GM18868 (cell line): ENCODE measurements at regions not wholly inside any gene's neighbourhood (a gene's known extent, or its start where the extent isn't known, plus 50 kb on each side); places are given as distances from the start of the nearest gene placed in this dataset.

ENCODE experiments used
- ATAC-seq: cut with Tn5 transposase; IDR thresholded peaks from one replicate; pipeline ENCODE4 v1.9.1; 2021; ENCODE audit warnings: mild to moderate bottlenecking, moderate library complexity; ENCODE audit not compliant: unreplicated experiment

- no peak for ATAC-seq
Observed at GRCh38 chr9:13429301-13430190, 150.1 kb upstream of the MPDZ start.

GRCh38 chr9:13428766-13429165 is 149.3 kb upstream of the MPDZ start:
- no peak for ATAC-seq

GRCh38 chr9:13427587-13427986 is 148.1 kb upstream of the MPDZ start:
- ATAC-seq, result peak; percentile 46

- ATAC-seq, result no peak
Observed at GRCh38 chr9:13426606-13427005, 147.1 kb upstream of the MPDZ start.

DNA sequence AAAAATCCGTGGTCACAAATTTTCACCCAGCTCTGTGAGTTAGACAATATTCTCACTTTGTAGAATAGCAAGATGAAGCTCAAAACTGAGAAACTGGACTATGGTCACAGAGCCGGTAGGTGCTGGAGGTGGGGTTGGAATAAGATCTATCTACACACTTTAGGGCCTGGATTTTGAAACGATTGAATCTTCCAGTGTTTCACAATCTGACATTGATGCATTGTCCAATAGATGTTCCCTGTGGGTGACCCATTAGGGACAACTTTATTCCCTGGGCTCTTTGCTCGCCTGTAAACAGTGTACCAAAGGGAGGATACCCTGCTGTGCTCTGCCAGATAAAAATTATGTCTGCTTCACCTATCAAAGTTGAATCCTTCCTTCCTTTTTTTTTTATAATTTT is 145.4 kb upstream of the MPDZ start:
- ATAC-seq, result no peak

- ATAC-seq, result no peak
Observed at GRCh38 chr9:13424204-13424603, 144.7 kb upstream of the MPDZ start.

DNA sequence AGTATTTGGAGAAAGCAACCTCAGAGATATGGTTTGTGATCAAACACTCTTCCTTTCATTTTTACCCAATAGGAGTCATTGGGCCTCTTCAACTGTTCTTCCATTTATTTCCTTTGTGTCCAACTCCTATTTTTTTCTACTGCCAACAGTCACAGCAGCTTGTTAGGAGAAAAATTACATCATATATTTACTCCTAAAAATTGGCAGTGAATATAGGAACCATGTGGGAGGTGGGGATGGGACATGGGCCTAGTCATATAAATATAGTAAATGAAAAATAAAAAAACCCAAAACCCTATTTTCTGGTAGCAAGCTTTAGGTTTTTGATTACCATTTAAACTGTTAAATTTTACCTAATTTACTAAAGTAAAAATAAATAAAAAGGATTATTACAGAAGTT is 134.9 kb upstream of the MPDZ start:
- no peak for ATAC-seq

- ATAC-seq, result no peak
Observed at GRCh38 chr9:13412331-13412730, 132.8 kb upstream of the MPDZ start.

- no peak for ATAC-seq
Observed at GRCh38 chr9:13411791-13412190, 132.3 kb upstream of the MPDZ start.

DNA sequence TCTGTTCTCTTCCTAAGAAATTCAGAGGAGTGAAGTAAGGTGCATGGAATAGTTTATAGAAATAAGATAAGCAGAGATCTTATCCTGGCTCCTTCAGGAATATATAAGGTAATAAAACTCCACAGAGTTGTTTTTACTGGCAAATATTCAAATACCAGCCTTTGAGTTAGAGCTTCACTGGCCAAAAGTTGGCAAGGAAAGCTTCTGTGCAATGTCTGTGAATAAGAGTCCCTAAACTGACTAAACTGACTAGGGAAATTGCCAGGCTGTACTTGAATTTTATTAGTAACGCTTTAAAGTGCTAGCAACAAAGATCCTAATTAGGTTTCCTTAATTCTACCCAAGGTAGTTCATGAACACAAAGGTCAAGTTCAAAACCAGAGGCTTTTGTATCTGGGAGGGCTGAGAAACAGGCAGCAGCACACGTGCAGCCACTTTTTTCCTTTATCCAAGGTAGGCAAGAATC is 131.1 kb upstream of the MPDZ start:
- ATAC-seq, result no peak

DNA sequence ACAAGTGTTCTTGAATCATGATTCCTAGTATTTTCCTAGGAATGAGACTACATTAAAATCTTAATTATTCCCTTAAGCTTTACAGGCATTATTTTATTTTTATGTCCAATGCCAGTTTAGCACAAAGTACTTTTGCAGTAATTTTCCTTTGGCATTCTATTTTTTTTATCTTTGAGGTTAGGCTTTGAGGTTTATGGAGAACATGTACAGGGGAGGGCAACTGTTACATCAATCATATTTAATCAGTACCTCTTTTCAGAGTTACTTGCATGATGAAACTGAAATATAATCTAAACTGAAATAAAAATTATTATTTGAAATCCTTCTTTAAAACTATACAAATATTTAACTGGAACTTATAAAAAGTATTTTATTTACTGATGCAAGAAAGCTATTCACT is 118.2 kb upstream of the MPDZ start:
- no peak for ATAC-seq

DNA sequence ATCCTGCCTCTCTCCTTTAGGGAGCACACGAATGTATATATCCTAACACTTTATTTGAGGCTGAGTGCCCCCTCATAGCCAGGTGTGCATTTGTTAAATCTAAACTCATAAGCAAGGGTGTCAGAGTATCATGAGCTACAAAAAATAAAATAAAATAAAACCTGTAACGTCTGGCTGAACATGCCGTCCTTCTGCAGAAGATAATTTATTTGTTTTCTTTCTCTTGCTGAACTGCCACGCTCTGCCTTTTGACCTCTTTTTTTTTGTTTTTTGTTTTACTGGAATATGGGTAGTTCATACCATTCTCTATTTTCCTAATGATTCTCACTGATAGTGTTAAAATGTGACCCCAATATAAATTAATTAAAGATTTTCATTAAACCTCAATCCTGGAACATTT is 117.7 kb upstream of the MPDZ start:
- no peak for ATAC-seq

- no peak for ATAC-seq
Observed at GRCh38 chr9:13396418-13396817, 116.9 kb upstream of the MPDZ start.

- ATAC-seq, result no peak
Observed at GRCh38 chr9:13395156-13395555, 115.7 kb upstream of the MPDZ start.

GRCh38 chr9:13388157-13388556 is 108.7 kb upstream of the MPDZ start:
- no peak for ATAC-seq

- no peak for ATAC-seq
Observed at GRCh38 chr9:13387734-13388067, 108.2 kb upstream of the MPDZ start.

GRCh38 chr9:13386935-13387733 is 107.6 kb upstream of the MPDZ start:
- ATAC-seq, result no peak

- ATAC-seq, result no peak
Observed at GRCh38 chr9:13386316-13386715, 106.8 kb upstream of the MPDZ start.

- ATAC-seq, result no peak
Observed at GRCh38 chr9:13383855-13384254, 104.4 kb upstream of the MPDZ start.

GRCh38 chr9:13383216-13383615 is 103.7 kb upstream of the MPDZ start:
- ATAC-seq, result no peak

DNA sequence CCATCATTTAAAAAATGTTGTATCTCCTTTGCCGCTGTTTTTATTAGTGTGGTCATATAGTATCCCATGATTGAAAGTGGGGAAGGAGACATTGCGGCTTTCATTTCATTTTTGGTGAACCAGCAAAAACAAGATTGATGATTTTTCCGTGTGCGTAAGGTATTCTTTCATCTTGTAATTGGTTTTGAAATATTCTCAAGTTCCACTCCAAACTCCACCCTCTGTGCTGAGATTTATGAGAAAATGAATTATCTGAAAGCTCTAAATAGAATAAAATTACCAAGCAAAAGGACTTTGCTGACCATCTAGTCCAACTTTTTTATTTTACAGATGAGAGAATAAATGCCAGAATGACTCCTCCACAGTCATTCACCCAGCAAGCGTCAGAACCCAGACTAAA is 103.1 kb upstream of the MPDZ start:
- ATAC-seq, result no peak

DNA sequence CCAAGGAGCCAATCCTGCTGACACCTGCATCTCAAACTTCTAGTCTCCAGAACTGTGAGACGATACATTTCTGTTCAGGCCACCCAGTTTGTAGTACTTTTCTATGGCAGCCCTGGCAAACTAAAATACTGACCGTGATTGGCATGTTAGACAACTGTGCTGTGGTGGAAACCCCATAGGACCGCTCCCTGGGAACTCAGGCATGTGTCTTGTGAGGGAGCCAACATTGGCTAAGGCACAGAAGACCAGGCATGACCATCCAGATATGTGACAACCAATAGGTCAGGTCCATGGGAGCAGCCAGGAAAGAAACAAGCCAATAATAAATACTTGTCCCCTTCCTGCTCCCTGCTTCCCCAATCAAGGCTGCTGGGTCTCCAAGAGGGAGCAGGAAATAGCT is 101.4 kb upstream of the MPDZ start:
- no peak for ATAC-seq
